Hematopoietic multipotent progenitor cell treated with erythropoietin and hydrocortisone succinate and interleukin-3 and kit ligand, for 4 days (in vitro differentiated cells): ENCODE measurements at regions not wholly inside any gene's neighbourhood (a gene's known extent, or its start where the extent isn't known, plus 50 kb on each side); places are given as distances from the start of the nearest gene placed in this dataset.
A peak's percentile ranks its signal among the peaks of the same experiment; 100 is the strongest.

ENCODE experiments used
- DNase-seq: peaks from one replicate; pipeline ENCODE4 v3.0.0-alpha.2; 2015

DNA sequence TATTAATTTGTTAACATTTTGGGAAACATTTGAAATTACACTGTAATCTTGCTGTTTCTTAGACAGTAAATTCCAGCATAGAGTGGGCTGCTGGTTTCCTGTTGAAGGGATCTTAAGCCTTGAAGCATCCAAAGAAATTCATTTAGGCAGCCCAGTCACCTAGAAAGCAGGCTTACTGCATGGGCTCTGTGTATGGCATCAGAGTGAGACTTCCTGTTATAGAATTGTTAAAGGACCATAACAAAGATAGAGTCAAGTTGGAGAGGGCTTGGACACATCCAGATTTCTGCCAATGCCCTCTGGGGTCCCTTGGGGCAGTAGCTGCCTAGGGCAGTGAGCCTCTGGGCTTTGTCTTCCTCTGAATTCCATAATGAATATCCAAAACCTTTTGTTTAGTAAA, 149.2 kb downstream of the DYRK2 start:
- no peak for DNase-seq

DNA sequence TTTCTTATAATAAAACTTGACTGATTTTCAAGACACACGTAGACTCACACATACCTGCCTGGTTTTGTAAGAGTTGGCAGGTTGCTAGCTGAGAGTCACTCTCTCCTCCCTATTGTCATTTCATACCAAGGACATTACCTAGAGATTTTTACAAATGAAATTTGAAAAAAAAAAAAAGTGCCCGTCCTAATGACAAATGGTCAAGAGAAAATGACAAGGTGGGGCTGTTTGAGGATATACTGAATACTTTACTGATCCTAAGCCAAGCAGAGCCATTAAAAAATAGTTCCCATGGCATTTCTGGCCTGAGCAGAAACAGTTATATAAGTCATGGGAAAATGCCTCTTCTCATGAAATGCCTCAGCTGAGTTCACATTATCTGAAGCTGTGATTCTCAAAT, 150.2 kb downstream of the DYRK2 start:
- no peak for DNase-seq

DNA sequence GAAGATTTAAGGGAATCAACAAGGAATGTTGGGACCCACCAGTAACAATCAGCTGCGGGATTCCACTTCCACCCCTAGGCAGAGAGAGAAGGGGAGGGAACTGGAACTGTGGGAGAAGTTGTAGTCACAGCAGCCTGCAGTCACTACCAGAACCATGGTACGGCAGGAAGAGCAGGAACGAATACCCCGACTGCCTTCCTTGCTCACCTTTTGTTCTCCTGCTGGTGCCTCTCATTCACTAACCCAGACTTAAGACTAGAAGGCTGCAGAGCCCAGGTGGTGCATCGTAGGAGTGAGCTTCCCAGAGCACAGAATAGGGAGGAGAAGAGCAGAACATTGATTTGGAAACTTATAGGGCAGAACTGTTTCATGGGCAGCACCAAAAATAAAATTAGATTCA, 154.2 kb downstream of the DYRK2 start:
- DNase-seq, result no peak

DNA sequence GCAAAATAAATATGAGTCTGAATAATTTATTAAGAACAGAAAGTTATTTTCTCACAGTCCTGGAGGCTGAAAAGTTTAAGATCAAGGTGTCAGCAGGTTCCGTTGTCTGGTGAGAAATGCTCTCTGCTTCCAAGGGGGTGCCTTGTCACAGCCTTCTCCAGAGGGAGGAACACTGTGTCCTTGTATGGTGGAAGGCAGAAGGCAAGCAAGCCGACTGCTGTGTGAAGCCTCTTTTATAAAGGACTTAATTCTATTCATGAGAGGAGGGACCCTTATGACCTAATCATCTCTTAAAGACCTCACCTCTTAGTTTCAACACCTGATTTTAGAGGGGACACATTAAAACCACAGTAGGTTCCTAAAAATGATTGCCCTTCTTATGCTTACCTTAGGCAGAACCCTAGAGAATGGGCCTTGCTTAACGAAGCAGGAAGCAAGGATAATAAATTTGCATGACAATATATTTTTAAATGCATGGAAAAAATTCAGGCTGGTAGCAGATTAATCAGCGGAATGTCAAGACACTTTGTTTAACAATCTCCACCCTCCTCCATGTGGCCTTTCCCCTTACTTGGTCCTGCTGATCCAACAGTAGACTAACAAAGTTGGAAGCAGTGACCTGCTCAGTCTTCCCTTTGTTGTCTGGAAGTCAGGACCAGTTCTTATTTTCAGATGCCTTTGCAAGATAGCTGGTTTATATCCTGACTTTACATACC, 154.9 kb downstream of the DYRK2 start:
- no peak for DNase-seq

DNA sequence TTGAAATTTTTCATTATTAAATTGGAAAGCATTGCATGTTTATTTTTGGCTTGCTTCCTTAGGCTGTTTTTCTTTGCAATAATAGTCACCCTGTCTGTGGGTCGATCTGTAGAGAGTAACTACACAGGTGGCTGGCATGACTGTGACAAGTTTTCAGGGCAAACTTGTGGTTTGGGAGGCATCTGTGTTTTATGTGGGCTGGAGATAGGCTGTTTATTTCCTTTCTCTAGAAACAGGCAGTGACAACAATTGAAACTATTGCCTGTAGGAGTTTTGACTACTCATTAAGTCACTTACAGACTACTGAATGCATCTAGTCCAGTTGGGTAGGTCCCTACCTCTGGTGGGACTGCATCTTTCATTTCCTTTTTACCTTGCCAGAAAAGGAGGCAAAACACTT, 155.6 kb downstream of the DYRK2 start:
- peak; percentile 20 for DNase-seq

DNA sequence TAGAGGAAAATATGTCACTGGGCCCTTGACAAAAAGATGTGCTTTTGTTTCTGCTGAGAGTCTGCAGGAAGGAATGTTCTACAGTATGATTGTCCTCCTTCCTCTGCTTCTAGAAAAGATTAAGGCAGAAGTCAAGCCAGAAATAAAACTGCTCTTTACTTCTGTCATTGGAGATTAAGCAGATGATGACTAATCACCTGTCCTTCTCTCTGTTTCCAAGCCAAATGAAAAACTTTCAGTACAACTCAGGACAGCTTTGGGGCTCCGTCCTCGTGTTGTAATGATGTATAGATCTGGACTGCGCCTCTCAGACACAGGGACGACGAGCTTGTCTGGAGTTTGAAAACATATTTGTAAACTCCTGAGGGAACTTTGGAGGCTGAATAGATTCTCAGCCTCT, 159.3 kb downstream of the DYRK2 start:
- no peak for DNase-seq

DNA sequence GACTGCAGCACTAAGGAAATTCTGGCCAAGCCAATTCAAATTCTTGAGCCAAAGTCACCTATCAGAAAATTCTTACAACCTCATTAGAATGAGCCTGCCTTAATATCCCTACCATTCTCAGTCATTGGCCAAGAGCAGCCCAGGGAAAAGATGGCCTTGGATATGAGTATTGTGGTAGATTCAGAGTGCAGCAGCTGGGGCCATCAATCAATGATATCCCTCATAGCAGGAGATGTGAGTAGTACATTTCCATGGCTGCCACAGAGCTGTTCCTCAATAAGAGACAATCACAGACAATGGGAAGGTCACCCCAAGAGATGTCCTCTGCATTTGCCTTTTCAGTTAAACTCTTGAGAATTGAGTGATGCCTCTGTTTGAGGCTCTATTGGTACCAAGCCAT, 161.6 kb downstream of the DYRK2 start:
- no peak for DNase-seq

DNA sequence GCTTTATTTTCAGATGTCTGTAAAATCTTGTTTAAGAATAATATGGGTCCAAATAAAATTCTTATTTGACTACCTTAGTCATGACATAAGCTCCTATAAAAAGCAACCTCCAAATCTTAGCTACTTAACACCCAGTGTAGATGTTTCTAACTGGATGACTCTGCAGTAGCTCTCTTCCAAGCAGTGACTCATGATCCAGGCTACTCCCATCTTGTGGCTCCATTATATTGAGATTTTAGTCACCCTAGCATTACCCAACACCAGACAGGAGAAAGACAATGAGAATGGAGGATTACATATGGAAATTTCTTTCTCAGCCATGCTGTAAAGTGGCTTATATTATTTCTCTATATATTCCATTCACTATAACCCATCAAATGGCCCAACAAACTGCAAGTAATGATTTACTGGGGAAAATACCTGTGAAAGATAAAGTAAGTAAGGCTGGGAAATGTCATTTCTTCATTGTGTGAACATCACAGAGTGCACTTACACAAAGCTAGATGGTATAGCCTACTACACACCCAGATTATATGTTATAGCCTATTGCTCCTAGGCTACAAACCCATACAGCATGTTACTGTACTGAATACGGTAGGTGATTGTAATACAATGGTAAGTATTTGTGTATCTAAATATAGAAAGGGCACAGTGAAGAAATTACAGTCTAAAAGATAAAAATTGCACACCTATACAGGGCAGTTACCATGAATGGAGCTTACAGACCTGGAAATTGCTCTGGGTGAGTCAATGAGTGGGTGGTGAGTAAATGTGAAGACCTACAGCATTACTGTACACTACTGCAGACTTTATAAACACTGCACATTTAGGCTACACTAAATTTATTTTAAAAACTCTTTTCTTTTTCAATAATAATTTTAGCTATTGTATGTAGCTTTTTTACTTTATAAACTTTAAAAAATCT, 163.2 kb downstream of the DYRK2 start:
- no peak for DNase-seq

DNA sequence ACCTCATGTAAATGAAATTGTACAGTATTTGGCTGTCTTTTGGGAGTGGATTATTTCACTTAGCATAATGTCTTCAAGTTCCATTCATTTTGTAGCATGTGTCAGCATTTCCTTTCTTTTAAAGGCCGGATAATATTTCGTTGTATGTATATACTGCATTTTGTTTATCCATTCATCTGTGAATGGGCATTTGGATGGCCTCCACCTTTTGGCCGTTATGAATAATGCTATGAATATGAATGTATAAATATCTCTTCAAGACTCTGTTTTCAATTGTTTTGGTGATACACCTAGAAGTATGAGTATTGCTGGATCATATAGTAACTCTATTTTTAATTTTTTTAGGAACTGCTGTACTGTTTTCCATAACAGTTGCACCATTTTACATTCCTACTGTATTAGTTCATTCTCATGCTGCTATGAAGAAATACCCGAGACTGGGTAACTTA, 164.9 kb downstream of the DYRK2 start:
- DNase-seq, result no peak

DNA sequence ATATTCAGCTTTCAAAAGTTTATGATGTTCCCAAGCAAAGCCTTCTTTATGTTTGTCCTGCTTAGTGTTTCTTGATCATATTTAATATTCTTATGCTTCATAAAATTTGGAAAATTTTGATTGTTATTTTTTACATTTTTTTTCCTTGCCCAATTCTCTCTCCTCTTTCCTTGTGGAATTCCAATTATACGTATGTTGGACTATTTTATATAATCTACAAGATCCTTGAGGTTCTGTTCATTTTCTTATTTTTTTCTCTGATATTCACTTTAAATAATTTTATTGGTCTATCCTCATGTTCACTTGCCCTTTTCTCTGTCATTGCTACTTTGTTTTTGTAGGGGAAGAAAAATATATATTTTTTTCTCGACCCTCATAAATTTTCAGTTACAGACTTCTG, 167.7 kb downstream of the DYRK2 start:
- no peak for DNase-seq

DNA sequence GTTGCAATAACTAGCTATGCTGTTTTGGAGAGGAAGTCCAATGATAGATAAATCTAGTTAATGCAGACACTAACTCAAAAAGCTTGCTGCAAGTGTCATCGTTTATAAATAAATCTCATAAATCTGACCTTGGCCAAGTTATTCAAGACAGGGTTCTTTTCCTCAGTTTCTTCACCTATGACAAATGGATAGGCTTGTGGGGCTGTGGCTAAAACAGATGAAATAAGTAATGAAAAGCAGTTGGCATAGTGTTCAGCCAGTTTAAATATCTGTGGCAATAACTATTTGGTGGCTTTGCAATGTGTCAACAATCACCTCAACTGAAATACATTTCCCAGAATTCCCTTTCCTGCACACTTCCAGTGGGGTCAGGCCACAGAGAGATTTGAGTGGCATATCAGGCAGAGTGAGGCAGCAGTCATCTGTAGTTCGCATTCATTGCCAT, 169.9 kb downstream of the DYRK2 start:
- no peak for DNase-seq

DNA sequence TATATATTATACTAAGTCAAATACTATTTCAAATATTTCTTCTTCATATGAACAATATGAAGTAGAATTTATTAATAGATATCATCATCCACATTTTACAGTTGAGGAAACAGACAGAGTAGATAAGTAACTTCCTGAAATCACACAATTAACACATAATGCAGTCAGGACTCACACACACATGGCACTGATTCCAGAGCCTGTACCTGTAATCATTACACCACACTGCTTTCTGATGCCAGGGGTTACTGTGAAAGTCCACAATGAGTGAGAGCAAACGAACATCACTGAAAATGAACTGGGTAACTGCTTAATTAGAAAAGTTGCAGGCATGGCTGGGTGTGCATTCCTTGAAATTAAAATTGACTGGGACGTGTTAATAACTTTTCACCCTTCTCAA, 169.3 kb upstream of the IFNG-AS1 start:
- no peak for DNase-seq

DNA sequence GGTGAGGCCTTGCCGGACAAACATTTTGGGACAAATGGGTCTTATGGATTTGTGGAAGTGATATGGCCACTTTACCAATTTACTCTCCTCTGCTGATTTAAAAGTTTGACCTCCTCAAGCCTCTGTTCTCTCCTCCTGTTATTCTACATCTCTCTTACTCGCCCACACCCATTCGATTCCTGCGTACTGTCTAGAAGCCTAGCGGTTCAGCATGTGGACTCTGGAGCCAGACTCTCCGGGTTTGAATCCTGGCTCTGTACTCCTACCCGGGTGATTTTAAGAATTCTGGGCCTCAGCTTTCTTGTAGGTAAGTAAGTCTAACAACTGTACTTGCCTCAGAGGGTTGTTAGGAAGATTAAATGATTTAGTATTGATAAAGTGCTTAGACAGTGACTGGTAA, 168.6 kb upstream of the IFNG-AS1 start:
- DNase-seq, result no peak

DNA sequence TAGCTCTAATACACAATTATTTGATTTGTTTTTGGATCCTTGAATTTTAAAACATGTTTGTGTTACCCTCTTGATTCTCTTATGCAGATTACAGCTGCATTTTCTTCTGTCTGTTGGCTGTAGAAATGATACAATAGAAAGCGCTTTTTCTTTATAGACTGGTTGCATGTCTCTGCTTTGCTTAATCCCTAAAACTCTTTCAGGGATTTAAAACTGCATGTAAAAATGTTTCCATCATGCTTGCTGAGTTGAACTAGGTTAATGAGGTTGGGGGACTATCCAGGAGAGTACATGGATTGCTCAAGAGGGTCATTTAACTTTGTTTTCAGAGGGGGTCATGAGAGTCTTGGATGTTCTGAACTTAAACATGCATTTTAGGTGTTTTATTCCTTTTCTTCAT, 166.4 kb upstream of the IFNG-AS1 start:
- DNase-seq, result no peak

DNA sequence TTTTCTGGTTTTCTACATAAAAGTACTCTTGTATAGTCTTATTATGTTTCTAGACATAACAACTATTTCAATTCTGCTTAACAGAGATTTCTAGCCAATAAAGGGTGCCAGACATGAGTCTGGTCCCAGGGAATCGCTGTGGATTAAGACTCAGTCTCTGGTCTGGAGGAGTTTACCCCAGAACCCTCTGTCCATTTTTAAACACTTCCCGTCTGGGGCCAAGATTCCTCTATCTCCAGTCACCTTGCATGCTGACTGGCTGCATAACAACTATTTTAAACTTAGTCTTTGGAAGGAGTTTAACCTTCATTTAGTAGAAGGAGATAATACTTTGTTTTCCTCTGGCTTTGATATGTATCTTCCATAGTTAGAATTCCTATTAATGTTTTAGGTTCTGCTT, 163.1 kb upstream of the IFNG-AS1 start:
- DNase-seq, result no peak

DNA sequence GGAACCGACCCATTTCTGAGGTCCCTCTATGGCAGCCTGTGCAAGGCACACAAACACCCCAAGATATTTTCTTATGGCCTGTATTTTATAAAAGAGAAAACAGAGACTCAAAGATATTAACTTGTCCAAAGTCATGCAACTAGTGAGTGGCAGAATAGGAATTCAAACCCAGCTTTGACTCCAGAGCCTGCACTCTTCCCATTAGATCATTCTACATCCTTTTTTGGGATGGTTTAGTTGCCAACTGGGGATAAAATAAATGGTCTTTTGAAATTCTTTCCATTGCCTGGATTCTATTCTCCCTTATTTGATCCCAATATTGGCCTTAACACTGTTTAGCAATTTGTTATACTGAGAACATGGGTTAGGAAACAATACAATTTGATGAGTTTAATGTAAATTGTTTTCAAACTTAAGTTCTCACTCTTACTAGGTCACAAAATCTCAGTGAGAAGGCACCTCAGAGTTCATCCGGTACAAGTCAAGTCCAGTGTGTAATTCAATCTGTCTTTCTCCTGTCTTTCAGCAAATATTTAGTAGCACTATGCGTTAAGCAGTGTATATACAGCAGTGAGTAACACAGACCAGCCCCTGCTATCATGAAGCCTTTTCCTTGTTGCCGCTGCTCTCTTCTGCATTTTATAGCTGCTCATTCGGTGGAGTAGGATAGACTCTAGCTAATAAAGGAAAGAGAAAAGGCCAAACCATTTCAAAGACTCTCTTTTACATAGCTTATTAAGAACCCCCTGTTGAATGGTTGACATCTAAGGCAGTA, 162.1 kb upstream of the IFNG-AS1 start:
- no peak for DNase-seq

DNA sequence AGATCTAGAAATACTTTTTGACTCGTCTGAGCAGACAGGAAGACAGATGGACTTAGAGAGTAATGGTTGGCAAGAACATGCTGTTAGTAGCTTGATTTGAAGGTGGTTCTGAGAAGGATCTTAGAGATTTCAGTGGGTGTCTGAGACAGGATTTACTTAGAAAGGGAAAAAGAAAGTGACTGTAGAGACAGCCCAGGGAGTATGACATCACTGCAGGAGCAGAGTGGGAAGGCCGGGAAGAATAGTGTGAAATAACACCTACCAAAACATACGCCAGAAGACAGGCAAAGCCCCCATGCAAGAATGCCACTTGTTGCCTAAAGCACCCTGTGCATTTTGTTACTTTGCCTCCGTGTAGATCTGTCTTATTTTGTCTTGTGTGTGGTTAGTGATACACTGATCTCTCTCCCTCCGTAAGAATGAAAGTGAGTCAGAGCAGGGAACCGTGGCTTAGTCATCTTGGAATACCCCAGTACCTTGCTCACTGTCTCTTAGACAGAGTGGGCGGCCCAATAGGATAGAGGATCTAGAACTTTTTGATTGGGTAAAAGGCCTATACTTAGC, 161.3 kb upstream of the IFNG-AS1 start:
- no peak for DNase-seq

DNA sequence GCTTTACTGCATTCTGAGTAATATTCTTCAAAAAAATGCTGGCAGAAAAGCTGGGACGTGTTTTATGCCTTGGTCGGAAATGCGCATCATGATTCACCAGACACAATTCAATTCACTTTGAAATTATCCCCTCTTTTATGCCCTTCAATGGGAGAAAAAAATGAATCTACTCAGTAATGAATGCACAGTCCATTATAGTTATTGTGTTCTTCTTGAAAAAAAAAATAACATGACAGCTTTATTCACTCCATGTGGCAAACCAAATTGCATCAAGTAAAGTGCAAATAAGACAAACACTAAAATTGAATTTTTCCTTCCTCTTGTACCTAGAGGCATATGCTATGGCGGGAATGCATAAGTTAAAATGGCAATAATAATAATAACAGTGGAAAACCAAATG, 159.4 kb upstream of the IFNG-AS1 start:
- no peak for DNase-seq

DNA sequence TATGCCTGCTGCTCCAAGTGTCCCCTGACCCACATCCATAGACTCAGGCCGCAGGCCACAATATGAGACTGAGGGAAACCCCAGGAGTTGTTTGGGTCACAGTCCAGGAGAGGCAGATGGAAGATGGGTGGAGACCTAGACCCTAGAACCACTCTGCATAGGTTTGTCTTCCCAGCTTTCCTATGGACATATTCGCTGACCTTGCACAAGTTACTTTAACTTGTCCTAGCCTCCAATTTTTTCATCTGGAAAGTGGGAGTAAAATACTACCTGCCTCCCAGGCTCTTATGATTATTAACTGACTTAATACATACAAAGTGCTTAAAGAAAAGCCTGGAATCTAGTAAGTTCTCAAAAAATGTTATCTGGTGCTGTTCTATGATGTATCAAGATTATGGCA, 157.1 kb upstream of the IFNG-AS1 start:
- DNase-seq, result no peak

DNA sequence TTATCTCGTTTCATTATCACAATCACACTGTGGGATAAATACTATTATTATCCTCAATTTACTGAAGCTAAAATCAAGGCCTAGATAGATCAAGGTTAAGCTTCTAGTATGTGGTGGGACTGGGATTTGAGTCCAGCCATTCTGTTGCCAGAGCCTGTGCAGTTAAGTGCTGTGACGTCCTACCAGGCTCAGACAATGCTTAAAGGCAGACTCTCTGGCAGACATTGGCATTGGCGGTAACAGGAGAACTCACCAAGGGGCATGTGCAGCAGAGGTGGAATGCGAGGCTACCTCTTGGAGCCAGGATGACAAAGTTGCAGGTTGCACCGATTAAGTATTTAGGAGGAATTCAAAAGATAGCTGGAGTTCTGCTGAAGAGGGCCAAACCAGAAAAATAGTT, 155.6 kb upstream of the IFNG-AS1 start:
- no peak for DNase-seq

DNA sequence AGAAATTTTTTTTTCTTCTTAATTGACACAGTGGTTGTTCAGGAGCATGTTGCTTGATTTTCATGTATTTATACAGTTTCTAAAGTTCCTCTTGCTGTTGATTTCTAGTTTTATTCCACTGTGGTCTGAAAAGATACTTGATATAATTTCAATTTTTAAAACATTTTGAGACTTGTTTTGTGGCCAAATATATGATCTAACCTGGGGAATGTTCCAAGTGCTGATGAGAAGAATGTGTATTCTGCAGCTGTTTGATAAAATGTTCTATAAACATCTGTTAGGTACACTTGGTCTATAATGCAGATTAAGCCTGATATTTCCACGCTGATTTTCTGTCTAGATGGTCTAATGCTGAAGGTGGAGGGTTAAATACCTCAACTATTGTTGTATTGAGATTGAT, 151.4 kb upstream of the IFNG-AS1 start:
- no peak for DNase-seq

DNA sequence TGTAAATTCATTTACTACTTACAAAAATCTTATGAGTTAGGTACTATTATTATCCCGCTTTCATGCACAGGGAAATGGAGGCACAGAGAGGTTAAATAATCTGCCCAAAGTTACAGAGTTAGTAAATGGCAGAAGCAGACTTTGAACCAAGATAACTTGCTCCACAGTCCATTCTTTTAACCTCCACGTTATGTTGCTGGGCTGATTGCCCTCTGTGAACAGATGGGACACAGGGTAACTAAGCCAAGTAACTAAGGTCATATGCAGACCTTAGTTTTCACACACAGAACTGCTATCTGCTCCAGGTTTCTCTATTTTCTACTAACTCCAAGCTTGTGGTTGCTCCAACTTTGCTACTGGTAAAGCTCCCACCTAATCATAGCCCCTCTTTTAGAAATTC, 147.1 kb upstream of the IFNG-AS1 start:
- DNase-seq, result no peak

DNA sequence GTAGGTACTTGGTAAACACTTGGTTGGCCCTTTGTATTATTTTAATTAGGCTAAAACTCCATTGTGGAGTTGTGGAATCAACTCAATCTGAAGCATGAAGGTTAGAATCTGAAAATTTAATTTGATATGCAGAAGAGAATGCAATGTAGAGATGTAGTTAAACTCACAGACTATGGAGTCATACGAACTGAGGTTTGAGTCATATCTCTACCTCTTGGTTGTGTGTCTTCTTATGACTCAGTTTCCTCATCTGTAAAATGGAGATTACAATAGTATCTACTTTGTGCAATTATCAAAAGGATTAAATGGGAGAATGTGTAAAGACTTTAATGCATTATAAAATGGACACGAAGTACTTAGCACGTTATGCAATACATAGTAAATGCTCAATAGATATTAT, 146.0 kb upstream of the IFNG-AS1 start:
- no peak for DNase-seq
